Lower lobe of right lung (tissue), 2 donors: ENCODE measurements at regions not wholly inside any gene's neighbourhood (a gene's known extent, or its start where the extent isn't known, plus 50 kb on each side); places are given as distances from the start of the nearest gene placed in this dataset.

Experiments
- ATAC-seq, 2 donors: fragments of 200-7000 bp; cut with Tn5 transposase; one replicate each; pipeline ENCODE4 v1.9.1; 2020 to 2022; ENCODE audit warnings: mild to moderate bottlenecking in 2 of 2, moderate library complexity in 2 of 2
- DNase-seq: peaks from one replicate; pipeline ENCODE4 v3.0.0-alpha.2; 2020
- H3K27ac ChIP-seq: fragments of 200-600 bp; one replicate; pipeline ENCODE4 v1.8.0; 2022
- H3K27me3 ChIP-seq: fragments of 200-600 bp; one replicate; pipeline ENCODE4 v1.8.0; 2022; ENCODE audit warnings: low read depth
- H3K36me3 ChIP-seq: fragments of 200-600 bp; one replicate; pipeline ENCODE4 v1.8.0; 2022; ENCODE audit warnings: mild to moderate bottlenecking
- H3K4me1 ChIP-seq: fragments of 200-600 bp; one replicate; pipeline ENCODE4 v1.8.0; 2022
- H3K4me3 ChIP-seq: fragments of 200-600 bp; one replicate; pipeline ENCODE4 v1.8.0; 2022; ENCODE audit warnings: mild to moderate bottlenecking
- H3K9me3 ChIP-seq: fragments of 200-600 bp; one replicate; pipeline ENCODE4 v1.8.0; 2022
- CTCF ChIP-seq: fragments of 200-600 bp; IDR thresholded peaks from one replicate; pipeline ENCODE4 v1.8.0; 2022; ENCODE audit warnings: antibody characterized with exemption, mild to moderate bottlenecking
- intact Hi-C: fragments of 100-400 bp; cut with DNase I; formaldehyde crosslinking; loops from one replicate; pipeline ENCODE4 v1.11.0; 2022
- donor health status: DM: no; HTN: yes; CAD: no; lungs with severe emphysema.

DNA sequence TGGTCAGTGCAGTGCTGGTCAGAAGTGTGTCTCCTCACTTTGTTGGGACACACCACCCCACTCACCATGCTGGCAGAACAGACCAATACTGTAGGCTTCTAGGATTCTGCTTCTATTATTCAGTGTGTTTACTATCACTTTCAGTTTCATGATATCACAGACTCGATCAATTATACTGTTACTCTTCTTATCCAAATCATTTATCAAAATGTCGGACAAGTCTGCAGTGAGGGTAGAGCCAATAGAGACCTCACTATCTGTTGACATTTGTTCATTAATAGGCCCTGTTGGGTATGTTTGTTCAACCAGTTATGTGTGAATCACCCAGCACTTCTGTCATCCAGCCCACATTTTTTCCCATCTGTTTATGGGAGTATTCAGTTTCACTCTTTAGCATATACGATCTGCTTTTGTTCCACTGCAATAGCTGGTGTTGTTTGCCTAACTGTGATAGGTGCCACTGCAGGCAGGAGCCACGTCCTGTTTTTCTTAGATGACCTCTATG, 140.1 kb downstream of the NRN1 start:
- TF ChIP-seq CTCF, result no peak
- DNase-seq, result no peak

DNA sequence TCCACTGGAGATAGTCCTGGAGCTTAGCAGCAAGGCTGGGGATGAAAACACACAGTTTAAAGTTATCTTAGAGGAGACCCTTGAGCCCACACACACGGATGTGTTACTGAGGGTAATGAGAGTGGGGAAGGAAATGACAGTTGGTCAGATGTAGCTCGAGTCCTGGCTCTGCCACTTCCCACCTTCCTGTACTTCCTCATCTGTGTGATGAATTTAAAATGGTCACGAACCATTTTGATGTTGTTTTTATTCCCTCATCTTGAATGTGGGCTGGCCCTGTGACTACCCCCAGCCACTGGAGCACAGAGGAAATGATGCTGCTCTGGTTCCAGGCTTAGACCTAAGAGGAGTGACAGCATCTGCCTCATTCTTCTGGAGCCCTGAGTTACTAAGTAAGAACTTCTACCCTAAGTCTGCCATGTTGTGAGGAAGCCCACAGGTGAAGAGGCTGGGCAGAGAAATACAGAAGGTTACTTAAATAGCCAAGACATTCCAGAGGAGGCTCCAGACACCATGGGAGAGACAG, 141.2 kb downstream of the NRN1 start:
- TF ChIP-seq CTCF, result no peak
- H3K27ac ChIP-seq, result no peak overlapping the region
- intact Hi-C loops, result no loop called here

More for the DNA sequence above, 140.1 kb downstream of the NRN1 start:
- H3K27me3 ChIP-seq, result no peaks in the 10 kb centered on the region
- H3K9me3 ChIP-seq, result peaks cover 9% of the 10 kb centered on the region
- peak overlapping the region; percentile 16 for H3K27ac ChIP-seq
- ATAC-seq, result peak; percentile 66 to 73
- no peaks in the 10 kb centered on the region for H3K36me3 ChIP-seq
- H3K4me1 ChIP-seq, result no peaks in the 10 kb centered on the region
- intact Hi-C loops, result no loop called here
- peak overlapping the region; percentile 19 for H3K4me3 ChIP-seq

DNA sequence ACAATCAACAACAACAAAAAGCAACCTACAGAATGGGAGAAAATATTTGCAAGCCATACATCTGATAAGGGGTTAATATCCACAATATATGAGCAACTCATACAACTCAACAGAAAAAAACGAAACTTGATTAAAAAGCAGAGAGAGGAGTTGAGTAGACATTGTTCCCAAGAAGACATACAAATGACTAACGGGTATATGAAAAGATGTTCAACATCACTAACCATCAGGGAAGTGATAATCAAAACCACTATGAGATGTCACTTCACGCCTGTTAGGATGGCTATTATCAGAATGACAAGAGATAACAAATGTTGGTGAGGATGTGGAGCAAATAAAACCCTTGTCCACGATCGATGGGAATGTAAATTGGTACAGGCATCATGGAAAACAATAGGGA, 145.9 kb downstream of the NRN1 start:
- no peaks in the 10 kb centered on the region for H3K36me3 ChIP-seq
- intact Hi-C loops, result no loop called here

More for the DNA sequence above, 141.2 kb downstream of the NRN1 start:
- Histone ChIP-seq H3K36me3 (no peaks in the 10 kb centered on the region), H3K4me3 (no peak overlapping the region), H3K9me3 (no peaks in the 10 kb centered on the region), H3K4me1 (no peaks in the 10 kb centered on the region), H3K27me3 (no peaks in the 10 kb centered on the region)
- DNase-seq (no peak), ATAC-seq (no peak)

DNA sequence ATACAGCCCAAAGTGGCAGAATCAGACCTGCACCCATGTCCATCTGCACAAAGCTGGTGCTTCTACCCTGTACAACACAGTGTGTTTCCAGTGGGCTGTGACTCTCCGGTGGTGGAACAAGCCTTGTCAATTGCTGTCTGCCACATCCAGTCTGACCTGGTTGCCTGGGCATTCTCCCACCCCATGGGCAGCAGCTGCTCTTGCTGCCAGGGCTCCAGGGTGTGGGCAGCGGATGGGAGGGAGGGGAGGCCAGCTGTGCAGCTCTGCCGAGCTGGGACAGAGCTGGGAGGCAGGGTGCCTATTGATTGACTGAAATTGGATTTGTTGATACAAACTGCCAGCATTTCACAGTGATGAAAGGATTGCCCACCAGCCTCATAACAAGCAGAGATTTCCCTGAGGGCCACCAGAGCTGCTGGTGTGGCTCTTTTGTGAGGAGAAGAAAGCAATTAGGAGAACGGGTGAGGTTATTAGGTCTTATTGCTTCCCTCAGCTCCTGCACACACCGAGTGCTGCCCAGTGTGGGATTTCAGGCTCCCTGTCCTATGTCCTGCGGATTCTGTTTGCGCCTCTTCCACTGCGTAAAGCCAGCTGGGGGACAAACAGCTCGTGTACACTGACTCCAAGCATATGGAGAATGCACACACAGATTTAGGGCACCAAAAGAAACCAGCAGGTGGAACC, 150.8 kb downstream of the NRN1 start:
- Histone ChIP-seq H3K36me3 (no peaks in the 10 kb centered on the region), H3K4me3 (no peak overlapping the region), H3K27ac (no peak overlapping the region), H3K27me3 (peaks cover 6% of the 10 kb centered on the region), H3K9me3 (no peaks in the 10 kb centered on the region), H3K4me1 (peaks cover 7% of the 10 kb centered on the region)
- TF ChIP-seq CTCF, result no peak
- intact Hi-C loops, result no loop called here
- no peak for ATAC-seq
- no peak for DNase-seq

More for the DNA sequence above, 145.9 kb downstream of the NRN1 start:
- Histone ChIP-seq H3K27ac (no peak overlapping the region), H3K27me3 (no peaks in the 10 kb centered on the region), H3K4me1 (no peaks in the 10 kb centered on the region), H3K9me3 (no peaks in the 10 kb centered on the region), H3K4me3 (no peak overlapping the region)
- ATAC-seq (no peak), DNase-seq (no peak)
- TF ChIP-seq CTCF, result no peak

DNA sequence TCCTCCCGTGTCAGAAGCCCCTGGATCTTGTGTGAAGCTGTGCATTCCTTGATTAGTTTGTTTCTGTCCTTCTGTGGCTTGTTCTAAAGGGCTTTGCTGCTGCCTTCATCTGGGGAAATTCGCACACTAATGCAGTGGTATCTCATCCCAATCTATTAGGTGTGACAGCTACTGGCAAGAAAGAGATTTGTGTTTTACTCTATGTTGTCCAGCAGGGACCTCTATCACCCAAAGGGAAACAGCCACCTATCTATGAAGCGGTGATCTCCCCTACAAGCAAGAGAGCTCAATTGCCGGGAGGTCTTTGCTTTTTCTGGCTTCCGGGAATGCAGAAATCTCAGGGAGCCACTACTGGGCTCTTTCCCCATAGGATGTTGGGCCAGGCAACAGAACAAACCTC, 151.8 kb downstream of the NRN1 start:
- intact Hi-C loops, result no loop called here
- Histone ChIP-seq H3K4me1 (peaks cover 7% of the 10 kb centered on the region), H3K27me3 (peaks cover 16% of the 10 kb centered on the region), H3K4me3 (no peak overlapping the region), H3K36me3 (no peaks in the 10 kb centered on the region), H3K9me3 (no peaks in the 10 kb centered on the region), H3K27ac (no peak overlapping the region)
- ATAC-seq, result no peak
- DNase-seq, result no peak
- no peak for TF ChIP-seq CTCF
